GM03348 (cell line): ENCODE measurements at regions not wholly inside any gene's neighbourhood (a gene's known extent, or its start where the extent isn't known, plus 50 kb on each side); places are given as distances from the start of the nearest gene placed in this dataset.

Source experiments
- DNase-seq: peaks from one replicate; pipeline ENCODE4 v3.0.0; 2012; ENCODE audit warnings: low spot score

DNA sequence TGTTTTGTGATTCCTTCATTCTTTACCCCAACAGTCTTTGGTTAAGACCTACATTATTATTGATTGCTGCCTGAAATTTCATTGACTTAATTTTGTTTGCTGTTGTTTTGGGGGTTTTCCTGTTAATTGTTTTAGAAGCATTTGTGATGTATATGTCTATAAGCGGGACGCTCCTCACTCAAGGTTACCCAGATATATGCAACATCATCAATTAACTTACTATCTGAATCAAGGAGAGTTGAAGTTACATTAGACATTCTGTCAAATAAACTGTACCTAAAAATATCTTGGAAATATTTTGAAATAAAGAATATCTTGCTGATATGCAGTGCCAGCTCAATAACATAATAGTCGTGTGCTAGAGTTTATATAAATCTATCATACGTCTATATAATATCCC is 125.9 kb upstream of the CDH18 start:
- DNase-seq: no peak

DNA sequence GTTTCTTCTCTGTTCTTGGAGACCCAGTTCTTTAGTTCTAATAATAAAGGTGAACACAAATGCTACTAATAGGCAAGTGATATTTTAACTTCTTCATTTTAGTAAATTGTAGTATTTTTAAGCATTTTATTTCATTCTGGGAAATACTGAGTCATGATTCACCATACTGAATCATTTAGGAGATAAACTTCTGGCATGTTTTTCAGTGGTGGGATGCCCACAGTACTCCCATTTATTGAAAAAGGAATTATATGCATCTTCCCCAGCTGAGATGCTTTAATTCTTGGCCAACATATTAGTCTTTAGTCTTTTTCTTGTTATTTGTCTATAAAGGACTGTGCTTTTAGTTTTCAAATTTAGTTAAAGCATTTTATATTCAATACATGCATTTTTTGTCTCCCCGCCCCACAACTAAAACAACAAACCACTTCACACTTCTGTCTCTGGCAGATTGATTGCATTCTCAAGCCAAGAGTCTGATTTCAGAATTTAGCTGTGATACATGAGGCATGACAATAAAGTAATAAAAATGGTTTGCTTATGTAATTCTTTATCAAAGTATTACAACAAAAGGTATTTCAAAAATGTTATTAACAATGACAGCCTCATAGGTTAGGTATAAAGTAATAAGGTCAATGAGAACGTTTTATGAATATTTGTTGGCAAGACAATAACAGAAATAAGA is 125.2 kb upstream of the CDH18 start:
- DNase-seq: peak; percentile 7

DNA sequence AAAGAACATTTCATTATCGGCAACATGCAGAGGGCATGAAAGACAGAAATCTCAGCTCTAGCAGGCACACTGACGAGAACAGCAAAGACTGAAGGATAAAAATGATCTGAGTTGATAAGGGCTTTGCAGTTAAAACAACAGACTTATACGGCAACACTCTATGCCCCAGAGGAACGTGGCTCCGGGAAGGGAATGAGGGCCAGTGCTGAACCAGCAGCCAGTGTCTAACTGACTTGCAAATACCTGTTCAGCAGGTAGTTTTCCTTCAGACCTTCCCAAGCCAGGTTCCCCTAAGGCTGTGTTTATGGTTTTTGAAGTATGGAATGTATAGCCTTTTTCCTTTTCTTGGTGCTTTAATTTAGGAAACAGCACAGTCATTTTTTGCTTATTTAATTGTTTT is 121.3 kb upstream of the CDH18 start:
- DNase-seq: no peak

DNA sequence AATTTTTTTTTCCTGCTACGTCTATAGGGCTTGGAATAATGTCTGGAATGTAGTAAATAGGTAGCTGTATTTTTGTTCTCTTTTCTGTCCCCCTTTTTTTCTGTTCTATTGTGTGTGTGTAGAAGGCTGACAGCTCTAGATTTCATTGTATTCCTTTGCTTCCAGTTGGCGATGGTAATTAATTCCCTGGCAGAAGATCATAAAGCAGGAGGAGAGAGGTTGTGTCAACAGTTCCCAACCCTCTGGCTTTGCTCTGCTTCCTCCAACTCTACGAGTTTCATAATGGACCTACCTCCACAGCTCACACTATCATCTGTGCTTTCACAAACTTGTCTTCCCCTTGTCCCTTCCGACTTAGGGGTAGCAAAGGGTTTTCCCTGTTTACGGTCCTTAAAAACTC is 117.9 kb upstream of the CDH18 start:
- no peak for DNase-seq

DNA sequence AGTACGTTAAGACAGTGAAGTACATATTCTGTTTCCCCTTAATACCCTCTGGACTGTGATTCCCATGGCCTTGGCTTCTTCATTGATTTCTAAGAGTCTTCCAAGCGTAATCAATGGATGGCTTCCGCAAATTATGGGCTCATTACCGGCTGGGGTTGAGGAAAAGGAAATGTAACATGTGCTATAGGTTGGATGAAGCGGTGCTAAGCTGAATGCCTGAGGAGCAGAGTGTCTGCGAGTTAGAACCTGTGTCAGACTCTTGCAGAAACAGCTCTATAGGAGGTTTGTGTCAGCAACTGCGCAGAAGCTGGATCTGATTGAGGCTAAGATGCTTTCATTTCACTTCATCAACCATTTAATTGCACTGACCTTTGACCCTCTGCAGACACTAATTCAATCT is 114.3 kb upstream of the CDH18 start:
- DNase-seq: no peak

DNA sequence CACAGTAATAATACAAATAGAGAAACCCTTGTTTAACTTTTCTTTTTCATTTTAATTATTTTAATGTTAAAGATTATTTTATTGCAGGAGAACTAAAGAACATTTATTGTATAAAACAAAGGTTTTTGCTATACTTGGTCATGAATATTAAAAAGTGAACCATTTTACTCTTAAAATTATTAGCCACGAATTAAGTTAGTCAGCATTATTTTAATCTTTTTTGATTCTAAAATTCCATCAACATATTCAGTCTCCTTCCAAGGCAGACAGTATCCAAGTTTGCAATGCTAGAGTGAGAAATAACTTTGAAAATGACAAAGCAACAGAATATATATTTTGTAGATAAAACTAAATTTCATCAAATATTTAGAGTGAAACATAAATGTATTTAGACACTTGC is 110.7 kb upstream of the CDH18 start:
- DNase-seq: no peak

DNA sequence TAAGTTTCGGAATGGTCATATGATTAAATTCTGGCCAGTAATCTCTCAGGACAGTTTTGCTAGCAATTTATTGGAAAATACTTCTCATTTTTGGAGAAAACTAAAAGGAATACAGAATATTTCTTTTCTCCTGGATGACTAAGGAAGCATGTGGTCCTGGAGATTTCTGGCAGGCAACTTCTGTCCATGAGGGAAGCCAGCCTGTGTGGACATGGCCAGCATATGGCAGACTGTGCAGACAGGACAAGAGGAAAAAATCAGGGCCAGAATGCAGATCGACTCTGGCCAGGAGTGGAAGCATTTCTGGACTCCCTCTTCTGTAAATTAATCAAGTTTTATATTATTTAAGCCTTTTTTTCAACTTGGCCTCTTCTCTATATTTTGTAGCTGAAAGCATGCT is 100.4 kb upstream of the CDH18 start:
- no peak for DNase-seq

DNA sequence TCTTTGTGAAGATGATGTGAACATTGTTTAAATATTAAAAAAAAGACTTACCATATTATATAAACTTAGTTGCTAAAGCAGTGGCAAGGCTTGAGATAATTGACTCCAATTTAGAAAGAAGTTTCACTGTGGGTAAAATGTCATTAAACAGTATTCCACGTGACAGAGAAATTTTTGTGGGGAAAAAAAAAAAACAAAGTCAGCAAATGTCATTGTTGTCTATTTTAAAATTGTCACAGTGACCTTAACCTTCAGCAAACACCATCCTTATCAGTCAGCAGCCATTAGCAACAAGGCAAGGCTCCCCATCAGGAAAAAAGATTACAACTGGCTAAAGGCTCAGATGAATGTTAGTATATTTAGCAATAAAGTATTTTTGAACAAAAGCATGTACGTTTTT is 99.3 kb upstream of the CDH18 start:
- no peak for DNase-seq

DNA sequence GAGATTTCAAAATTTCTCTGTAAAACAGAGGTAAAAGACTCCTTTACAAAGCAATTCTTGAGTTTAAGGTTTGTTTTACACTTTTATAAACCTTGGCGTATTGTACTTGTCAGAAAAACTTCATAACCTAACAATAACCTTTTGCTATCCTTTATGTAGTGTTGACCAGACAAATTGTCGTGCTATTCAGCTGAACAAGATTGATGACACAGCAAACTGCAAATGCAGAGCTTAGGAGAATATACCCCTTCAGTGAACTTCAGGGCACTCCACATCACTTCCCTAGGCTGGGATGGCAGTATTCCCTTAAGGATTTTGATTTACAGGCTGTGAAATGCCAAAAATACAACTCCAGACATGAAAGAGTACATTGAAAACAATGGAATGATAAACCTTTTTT is 89.2 kb upstream of the CDH18 start:
- no peak for DNase-seq

DNA sequence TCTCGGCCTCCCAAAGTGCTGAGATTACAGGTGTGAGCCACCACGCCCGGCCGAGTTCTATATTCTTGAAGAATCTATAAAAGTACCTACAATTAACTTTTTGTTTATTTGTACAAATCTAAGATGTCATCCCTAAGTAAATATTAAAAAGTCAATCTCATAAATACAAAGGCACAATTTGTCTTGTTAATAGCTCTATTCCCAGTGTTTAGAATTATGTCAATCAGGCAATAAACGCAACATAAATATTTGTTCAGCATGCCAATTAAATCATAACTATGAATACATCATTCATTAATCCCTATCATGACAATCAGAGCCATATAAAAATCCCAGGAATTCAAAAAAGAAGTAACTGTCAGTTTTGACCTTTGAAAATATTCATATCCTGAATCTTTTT is 68.9 kb upstream of the CDH18 start:
- DNase-seq: no peak

DNA sequence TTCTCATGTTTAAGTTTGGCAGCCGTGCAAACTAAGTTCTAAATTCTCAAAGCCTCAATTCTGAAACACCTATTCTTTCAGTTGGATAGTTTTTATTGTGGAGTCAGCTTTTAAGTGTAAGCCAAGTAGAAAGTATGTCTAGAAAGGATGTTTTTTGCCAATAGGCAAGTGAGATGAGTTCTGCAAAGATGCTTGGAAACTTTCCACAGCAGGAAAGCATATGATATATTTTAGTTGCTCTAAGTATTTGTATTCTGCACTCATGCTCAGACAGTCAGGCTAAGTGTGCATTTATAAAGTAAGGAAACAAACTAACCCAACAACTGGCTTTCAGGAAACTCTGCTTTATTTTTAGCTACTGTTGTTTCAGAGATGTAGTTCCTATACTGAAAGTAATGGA is 67.3 kb upstream of the CDH18 start:
- DNase-seq: no peak

DNA sequence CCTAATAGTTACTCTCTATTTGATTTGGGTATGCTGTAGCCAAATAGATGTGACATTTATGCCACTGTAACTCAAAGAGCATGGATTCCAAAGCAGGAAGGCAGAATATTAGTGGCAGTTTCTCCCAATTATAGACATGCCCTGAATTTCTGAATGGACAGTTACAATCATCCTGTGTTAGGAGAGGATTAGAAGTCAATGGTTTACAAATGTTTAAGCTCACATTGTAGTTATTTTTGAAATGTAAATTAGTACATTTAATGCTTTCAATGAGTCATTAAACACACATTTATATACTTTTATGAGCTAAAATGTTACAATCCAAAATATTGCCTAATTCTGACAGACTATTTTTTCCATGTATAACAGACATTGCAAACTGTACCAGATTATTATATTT is 62.3 kb upstream of the CDH18 start:
- no peak for DNase-seq

DNA sequence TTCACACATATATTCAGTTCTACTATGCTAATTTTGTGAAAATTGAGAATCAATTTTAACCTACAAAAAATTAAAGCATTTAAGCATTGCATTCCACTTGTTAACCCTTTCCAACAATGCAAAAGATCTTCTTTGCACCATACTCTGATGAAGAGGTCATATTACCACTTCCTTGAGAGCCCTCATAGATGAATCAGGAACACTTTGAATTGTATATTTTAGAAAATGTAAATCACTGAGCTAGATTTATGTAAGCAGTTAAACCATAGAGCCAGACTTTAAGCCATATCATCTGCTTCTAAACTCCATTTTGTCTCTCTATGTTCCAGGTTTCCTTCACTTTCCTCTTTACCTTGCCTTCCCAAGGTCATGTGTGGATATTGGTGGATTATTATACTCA is 56.5 kb upstream of the CDH18 start:
- no peak for DNase-seq

DNA sequence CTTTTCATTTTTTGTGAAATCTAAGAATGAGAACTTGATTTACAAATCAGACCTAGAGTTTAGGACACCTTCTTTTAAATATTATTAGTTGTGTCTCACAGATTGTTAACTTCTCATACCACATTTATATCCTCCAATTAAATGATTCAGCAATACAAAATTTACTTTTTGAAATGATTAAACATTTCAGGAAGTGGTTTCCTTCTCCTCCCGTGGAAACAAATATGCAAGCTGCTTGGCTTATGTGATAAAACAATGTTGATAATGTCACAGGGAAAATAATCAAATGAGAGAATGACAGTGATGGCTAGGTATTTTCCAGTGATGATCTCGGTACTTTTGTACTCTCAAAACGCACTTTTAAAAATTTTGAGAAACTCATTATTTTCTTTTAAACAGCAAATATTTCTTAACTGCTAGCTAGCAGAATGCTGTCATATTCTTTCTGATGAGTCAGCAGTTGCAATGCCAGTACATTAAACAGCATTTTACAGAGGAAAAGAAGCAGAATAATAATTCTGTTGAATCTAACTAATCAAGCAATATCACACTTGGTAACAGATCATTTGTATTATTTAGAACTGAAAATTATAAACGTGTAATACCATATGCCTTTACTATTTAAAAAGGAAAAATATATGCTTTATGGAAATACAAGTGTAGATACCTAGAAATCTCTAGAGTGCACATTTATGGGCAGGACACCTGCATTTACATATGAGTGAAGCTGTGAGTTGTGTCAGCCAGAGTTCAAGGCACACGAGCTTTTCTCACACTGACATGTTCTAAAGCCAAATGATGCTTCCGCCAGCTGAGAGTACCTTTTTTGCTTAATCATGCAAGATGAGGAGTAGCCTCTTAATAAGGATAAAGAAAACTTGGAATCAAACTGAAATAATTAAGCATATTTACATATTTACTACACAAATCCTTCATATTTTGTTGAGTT is 53.6 kb upstream of the CDH18 start:
- DNase-seq: peak; percentile 3

DNA sequence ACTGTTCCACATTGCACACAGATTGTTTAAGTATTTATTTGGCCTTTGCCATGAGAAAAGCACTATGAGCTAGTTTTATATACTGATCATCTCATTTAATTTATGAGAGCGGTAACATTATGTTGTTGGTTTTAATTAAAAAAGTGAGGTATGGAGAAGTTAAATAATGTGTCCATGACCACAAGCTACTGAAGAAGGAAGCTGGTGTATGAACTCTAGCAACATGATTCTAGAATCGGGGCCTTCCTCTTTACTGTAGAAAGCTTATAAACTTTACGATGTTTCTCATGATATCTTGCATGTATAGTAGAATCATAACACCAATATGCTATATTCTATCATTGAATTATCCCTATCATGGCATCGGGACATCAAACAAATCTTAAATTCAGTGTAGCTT is 52.9 kb upstream of the CDH18 start:
- no peak for DNase-seq
